Muscle layer of colon (tissue), 2 donors: ENCODE measurements at regions not wholly inside any gene's neighbourhood (a gene's known extent, or its start where the extent isn't known, plus 50 kb on each side); places are given as distances from the start of the nearest gene placed in this dataset.

Source experiments
- H3K27ac ChIP-seq: one replicate; pipeline ENCODE4 v1.7.0; 2013; ENCODE audit warnings: low read depth, mild to moderate bottlenecking, low read length, moderate library complexity
- H3K27me3 ChIP-seq, 2 donors: one replicate each; pipeline ENCODE4 v1.7.0; 2013; ENCODE audit warnings: low read length in 2 of 2, mild to moderate bottlenecking in 2 of 2; ENCODE audit not compliant: insufficient read depth in 2 of 2, control insufficient read depth in 1 of 2
- H3K36me3 ChIP-seq: one replicate; pipeline ENCODE4 v1.7.0; 2013; ENCODE audit warnings: mild to moderate bottlenecking, low read length; ENCODE audit not compliant: insufficient read depth
- H3K4me1 ChIP-seq: one replicate; pipeline ENCODE4 v1.7.0; 2013; ENCODE audit warnings: mild to moderate bottlenecking, low read length; ENCODE audit not compliant: insufficient read depth
- H3K4me3 ChIP-seq, 2 donors: one replicate each; pipeline ENCODE4 v1.7.0; 2013; ENCODE audit warnings: low read length in 2 of 2, low read depth in 1 of 2, mild to moderate bottlenecking in 1 of 2, moderate library complexity in 1 of 2
- H3K9ac ChIP-seq: one replicate; pipeline ENCODE4 v1.7.0; 2013; ENCODE audit warnings: low read length
- H3K9me3 ChIP-seq: one replicate; pipeline ENCODE4 v1.7.0; 2013; ENCODE audit warnings: mild to moderate bottlenecking, low read length
- donor health status: abdominal sarcoma.
- donor health status: Adenocarcinoma of cecum.

DNA sequence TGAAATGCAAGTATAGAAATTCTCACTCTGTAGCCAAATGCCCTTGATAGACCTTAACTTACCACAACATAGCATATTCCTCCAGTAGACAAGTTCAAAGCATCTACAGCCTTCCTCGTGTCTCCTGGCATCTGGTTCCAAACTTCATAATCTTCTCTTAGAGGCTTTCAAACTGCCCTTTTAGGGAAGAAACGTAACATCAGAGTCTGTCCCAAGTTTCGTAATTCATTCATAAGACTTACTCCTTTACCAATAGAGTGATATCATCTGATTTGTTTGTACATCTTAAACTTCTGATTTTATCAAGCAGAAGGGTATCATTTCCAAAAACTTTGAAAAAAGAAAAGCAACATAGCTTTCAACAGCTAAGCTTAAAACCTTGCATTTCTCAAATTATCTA, 137.4 kb downstream of the SPRY2 start:
- no peak overlapping the region for H3K9ac ChIP-seq
- no peaks in the 10 kb centered on the region for H3K36me3 ChIP-seq
- no peaks in the 10 kb centered on the region for H3K9me3 ChIP-seq
- H3K4me3 ChIP-seq: no peak overlapping the region
- H3K27me3 ChIP-seq: no peaks in the 10 kb centered on the region
- H3K27ac ChIP-seq: no peak overlapping the region
- H3K4me1 ChIP-seq: no peaks in the 10 kb centered on the region

DNA sequence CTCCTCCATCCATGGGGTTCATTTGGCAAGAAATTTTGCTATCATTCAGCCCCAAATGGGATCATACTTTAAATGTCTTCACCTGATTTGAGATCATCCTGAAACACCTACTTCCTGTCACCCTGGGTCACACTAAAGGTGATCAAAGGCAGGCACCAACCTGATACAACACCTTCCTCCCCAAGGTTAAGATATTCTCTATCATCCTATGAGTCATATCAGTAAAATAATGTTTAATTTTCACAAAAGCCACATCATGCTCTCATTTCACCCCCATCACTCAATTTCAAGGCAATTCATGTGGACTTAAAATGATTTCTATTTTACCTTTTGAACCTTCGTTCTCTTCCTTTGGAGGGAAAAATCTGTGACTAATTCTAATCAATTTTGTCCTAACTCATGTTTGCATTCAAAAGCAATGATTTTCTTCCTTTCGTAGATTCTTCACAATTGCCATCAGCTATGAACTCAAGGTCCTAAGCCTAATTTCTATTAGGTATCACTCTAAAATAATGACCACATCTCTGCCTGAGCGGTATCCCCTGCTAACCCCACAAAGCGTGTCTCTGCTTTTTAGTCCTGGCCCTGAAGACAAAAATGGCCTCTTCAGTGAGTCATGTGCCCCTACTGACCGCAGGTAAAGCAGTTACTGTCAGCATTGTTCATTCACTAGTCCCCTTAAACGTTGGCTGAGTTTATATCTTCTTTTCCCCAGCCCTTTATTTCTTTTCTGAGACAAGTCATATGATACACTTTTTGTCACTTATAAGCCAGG, 139.0 kb downstream of the SPRY2 start:
- Histone ChIP-seq H3K9me3 (no peaks in the 10 kb centered on the region), H3K27me3 (no peaks in the 10 kb centered on the region), H3K4me1 (no peaks in the 10 kb centered on the region), H3K9ac (no peak overlapping the region), H3K4me3 (no peak overlapping the region), H3K36me3 (no peaks in the 10 kb centered on the region), H3K27ac (no peak overlapping the region)

DNA sequence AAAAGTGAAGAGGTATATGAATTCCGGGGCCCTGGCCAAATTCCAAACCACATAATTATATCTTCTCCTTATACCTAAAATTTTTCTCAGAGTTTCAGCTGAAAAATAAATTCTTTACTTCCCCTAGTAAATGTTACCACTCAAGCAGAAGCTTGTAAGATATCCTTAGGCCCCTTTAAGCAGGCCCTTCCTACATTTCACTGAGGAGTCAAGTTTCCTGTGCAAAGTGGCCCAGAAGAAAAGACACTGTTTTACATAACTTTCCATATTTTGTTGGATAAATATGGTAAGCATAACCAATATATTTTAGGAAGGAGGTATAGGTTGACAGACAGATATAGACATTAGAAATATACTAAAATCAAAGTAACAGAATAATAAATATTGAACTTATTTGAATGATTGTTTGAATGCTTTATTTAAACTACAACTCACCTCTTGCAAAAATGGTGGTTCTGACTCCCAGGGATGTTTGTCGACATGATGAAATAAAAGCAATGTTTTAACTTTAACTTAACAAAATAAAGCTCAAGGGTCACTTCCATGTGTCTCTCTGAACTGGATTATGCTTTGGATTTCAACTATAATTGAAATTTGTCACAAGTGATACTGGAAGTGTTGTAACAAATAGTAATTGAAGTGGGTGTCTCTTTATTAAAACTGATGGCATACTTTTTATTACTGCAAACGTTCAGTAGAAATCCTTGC, 141.2 kb downstream of the SPRY2 start:
- no peaks in the 10 kb centered on the region for H3K9me3 ChIP-seq
- no peak overlapping the region for H3K4me3 ChIP-seq
- H3K27ac ChIP-seq: no peak overlapping the region
- no peak overlapping the region for H3K9ac ChIP-seq
- no peaks in the 10 kb centered on the region for H3K36me3 ChIP-seq
- H3K4me1 ChIP-seq: no peaks in the 10 kb centered on the region
- H3K27me3 ChIP-seq: no peaks in the 10 kb centered on the region

DNA sequence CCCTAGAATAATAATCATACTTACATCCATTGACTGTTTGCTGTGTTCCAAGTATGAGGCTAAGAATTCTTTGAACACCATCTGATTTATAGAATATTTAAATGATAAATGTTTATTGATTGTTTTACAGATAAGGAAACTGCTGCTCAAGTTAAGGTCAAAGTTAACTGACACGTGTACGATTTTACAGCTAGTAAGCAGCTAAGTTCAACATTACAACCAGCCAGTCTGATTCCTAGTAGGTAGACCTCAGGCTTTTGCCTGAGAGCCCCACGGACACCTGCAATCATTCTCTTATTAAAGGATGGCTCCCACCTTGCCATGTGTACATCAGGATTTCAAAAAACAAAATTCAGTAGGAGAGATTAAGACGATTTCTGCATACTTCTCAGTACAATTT, 141.9 kb downstream of the SPRY2 start:
- Histone ChIP-seq H3K9me3 (no peaks in the 10 kb centered on the region), H3K27ac (no peak overlapping the region), H3K4me3 (no peak overlapping the region), H3K36me3 (no peaks in the 10 kb centered on the region), H3K9ac (no peak overlapping the region), H3K4me1 (no peaks in the 10 kb centered on the region), H3K27me3 (no peaks in the 10 kb centered on the region)

DNA sequence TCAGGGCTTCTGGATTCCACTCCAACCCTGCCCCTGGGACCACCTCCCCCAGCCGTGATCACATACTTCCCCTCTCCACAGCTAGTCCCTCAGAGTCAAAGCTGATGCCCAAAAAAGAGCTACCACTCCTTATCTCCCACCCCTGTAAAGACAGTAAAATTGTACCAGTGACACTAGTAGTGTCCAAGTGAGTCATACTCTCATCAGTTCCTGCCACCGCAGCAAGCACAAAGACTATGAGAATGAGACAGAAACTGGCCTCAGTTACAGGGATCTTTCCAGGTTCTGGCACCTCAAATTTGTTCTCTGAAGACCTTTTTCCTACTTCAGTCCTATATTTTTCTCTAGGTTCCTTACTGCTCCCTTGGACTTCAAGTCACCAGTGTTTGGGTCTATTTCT, 144.2 kb downstream of the SPRY2 start:
- Histone ChIP-seq H3K9ac (no peak overlapping the region), H3K4me1 (no peaks in the 10 kb centered on the region), H3K27me3 (no peaks in the 10 kb centered on the region), H3K36me3 (no peaks in the 10 kb centered on the region), H3K4me3 (no peak overlapping the region), H3K9me3 (no peaks in the 10 kb centered on the region), H3K27ac (no peak overlapping the region)

DNA sequence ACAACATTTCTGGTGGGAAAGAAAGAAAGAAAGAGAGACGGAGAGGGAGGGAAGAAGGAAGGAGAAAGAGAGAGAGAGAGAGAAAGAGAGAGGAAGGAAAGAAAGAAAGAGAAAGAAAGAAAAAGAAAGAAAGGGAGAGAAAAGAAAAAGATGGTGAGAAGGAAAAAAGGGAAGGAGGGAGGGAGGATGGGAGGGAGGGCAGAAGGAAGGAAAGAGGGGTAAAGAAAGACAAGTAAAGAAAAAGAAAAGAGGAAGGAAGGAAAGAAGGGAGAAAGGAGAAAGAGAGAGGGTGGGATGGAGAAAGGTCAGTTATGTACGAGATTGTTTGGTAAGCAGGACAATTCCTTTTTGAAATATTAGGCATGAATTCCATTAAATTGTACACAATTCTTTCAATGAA, 145.3 kb downstream of the SPRY2 start:
- Histone ChIP-seq H3K4me1 (no peaks in the 10 kb centered on the region), H3K4me3 (no peak overlapping the region), H3K9me3 (no peaks in the 10 kb centered on the region), H3K9ac (no peak overlapping the region), H3K27ac (no peak overlapping the region), H3K36me3 (no peaks in the 10 kb centered on the region), H3K27me3 (no peaks in the 10 kb centered on the region)

DNA sequence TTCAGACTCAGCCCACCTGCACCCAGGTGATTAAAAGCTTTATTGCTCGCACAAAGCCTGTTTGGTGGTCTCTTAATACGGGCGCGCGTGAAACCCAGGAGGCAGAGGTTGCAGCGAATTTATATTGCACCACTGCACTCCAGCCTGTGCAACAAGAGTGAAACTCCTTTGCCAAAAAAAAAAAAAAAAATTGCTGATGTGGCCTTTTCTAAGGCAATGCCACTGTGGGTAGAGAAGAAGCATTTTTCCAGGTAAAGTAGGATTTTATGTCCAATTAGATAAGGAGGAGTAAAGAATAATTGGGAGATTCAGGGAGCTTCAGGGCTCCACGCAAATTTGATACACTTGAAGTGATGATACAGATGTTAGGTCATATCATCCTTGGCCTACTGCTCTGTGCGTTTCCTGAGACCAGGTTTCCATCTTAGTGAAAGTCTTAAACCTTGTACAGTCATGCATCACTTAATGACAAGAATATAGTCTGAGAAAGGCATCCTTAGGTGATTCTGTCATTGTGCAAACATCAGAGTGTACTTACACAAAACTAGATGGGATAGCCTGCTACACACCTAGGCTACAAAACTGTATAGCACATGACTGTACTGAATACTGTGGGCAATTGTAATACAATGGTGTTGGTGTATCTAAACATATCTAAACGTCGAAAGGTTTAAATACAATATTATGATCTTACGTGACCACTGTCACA, 150.9 kb downstream of the SPRY2 start:
- no peaks in the 10 kb centered on the region for H3K9me3 ChIP-seq
- H3K4me3 ChIP-seq: no peak overlapping the region
- H3K27me3 ChIP-seq: no peaks in the 10 kb centered on the region
- no peak overlapping the region for H3K9ac ChIP-seq
- H3K36me3 ChIP-seq: no peaks in the 10 kb centered on the region
- H3K27ac ChIP-seq: no peak overlapping the region
- no peaks in the 10 kb centered on the region for H3K4me1 ChIP-seq

DNA sequence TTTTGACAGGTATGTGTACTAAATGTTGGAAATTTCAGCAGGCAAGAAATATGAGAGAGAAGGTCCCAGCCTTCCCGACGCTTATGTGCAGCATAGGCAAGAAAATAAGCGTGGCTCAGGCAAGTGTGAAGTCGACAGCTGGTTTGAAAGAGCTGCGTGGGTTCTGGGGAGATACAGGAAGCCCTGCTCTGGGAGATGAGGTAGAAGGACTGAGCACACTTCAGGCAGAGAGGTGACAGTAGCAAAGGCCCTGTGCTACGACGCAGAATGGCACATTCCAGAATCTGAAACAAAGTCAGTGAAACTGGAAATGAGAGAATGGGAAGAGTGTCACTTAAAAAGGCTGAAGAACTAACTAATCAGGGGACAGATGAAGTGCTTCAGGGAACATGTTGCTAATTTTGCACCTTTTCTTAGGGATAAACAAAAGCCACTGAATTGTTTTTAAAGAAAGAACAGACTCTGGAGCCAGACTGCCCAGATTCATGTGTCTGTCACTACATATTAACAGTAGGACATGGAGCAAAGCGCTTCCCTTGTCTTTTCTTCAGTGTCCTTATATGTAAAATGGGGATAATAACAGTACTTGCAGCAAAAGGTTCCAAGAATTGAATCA, 160.1 kb downstream of the SPRY2 start:
- Histone ChIP-seq H3K9me3 (no peaks in the 10 kb centered on the region), H3K27ac (no peak overlapping the region)

DNA sequence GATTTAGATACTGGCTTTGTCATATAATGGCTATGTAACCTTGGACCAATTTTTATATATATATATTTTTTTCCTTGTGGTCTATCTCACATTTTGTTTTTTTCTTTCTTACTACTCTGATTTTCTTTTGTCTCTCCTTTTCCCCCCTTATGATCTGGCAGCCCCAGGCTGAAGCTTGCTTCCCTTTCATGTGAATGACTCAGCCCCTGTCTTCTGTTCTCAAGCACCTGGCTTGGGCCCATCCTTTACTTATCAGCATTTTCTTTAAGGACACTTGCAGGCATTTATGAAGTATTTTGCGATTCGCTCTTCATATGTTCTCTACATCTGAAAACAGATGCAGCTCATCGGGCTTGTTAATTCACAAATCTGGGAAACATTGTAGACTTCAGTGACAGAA, 163.6 kb downstream of the SPRY2 start:
- Histone ChIP-seq H3K4me3 (no peak overlapping the region), H3K4me1 (no peaks in the 10 kb centered on the region), H3K9me3 (no peaks in the 10 kb centered on the region), H3K27ac (no peak overlapping the region), H3K36me3 (no peaks in the 10 kb centered on the region), H3K27me3 (no peaks in the 10 kb centered on the region), H3K9ac (no peak overlapping the region)

More for the DNA sequence above, 160.1 kb downstream of the SPRY2 start:
- no peak overlapping the region for H3K4me3 ChIP-seq
- no peaks in the 10 kb centered on the region for H3K36me3 ChIP-seq
- H3K4me1 ChIP-seq: no peaks in the 10 kb centered on the region
- no peaks in the 10 kb centered on the region for H3K27me3 ChIP-seq
- H3K9ac ChIP-seq: no peak overlapping the region

DNA sequence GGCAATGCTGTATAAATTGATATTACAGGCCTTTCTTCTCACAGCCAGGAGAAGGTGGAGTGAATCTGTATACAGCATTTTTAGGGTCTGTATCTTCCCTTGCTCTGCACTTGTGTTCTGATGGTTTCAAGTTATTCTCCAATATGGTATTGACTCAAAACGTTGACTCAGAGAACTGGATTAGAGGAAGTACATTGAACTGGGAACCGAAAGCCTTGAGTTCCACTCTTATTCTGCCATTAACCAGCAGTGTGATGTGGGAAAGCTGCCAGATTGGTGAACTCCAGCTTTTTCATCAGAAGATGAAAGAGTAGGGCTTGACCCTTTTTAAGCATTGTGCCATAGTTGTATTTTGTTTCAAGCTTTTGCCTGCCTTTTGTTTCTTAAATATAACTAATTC, 167.7 kb downstream of the SPRY2 start:
- Histone ChIP-seq H3K36me3 (no peaks in the 10 kb centered on the region), H3K4me1 (no peaks in the 10 kb centered on the region), H3K9me3 (no peaks in the 10 kb centered on the region), H3K4me3 (no peak overlapping the region), H3K27me3 (no peaks in the 10 kb centered on the region), H3K27ac (no peak overlapping the region), H3K9ac (no peak overlapping the region)

DNA sequence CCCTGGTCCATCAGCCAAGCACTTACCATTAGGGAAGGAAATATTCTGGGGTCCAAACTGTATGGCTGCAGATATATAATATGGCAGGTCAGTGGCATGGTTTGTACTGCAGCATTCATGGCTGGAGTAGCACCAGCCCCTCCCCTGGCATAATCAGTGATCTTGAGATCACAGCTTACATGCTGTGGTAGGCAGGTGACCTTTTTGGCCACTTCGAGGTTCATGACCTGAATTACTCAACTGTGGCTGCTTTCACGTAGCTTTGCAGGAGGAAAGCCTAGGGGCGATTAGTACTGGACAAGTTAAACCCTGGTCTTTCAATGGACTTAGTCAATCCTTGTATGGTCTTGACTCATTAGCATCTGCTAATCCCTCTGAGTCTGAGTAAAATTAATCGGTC, 169.8 kb downstream of the SPRY2 start:
- Histone ChIP-seq H3K27ac (no peak overlapping the region), H3K4me1 (no peaks in the 10 kb centered on the region), H3K9ac (no peak overlapping the region), H3K27me3 (no peaks in the 10 kb centered on the region), H3K36me3 (no peaks in the 10 kb centered on the region), H3K4me3 (no peak overlapping the region), H3K9me3 (no peaks in the 10 kb centered on the region)
